Thyroid gland (tissue), 4 donors: ENCODE measurements at regions not wholly inside any gene's neighbourhood (a gene's known extent, or its start where the extent isn't known, plus 50 kb on each side); places are given as distances from the start of the nearest gene placed in this dataset.

Experiments used
- CTCF ChIP-seq, 6 experiments: fragments of 200-600 bp in 3 of 6; fragments of 450-650 bp in 3 of 6; sonication (generic) in 3 of 6; IDR thresholded peaks; one replicate each; pipeline ENCODE4 v1.5.1; 2016 to 2019; ENCODE audit warnings: antibody characterized with exemption in 6 of 6, mild to moderate bottlenecking in 2 of 6, inconsistent platforms in 1 of 6, moderate library complexity in 1 of 6
- POLR2A ChIP-seq, 2 donors: fragments of 450-650 bp; IDR thresholded peaks; one replicate each; pipeline ENCODE4 v1.6.1; 2017; ENCODE audit warnings: antibody characterized with exemption in 2 of 2, mild to moderate bottlenecking in 2 of 2, moderate library complexity in 1 of 2

GRCh38 chr9:14983599-14983998 lies 73.4 kb upstream of the FREM1 start:
- TF ChIP-seq CTCF (IDR thresholded peaks at IDR 0.05): no peak
- TF ChIP-seq POLR2A (IDR thresholded peaks at IDR 0.05): no peak
